Neural progenitor cell (in vitro differentiated cells): ENCODE measurements at regions not wholly inside any gene's neighbourhood (a gene's known extent, or its start where the extent isn't known, plus 50 kb on each side); places are given as distances from the start of the nearest gene placed in this dataset.
"Not testable (repeated sequence)": the region's sequence is repeated elsewhere in the genome, so short reads cannot be mapped to it uniquely, and the experiment has no call there.

ENCODE experiments used
- DNase-seq: peaks from one replicate; pipeline ENCODE4 v3.0.0-alpha.2; 2016; ENCODE audit warnings: low spot score
- H2AFZ ChIP-seq: fragments of 200-600 bp; sonication (generic); replicated peaks from 2 replicates; pipeline ENCODE4 v1.6.1; 2016; ENCODE audit warnings: antibody characterized with exemption
- H3F3A ChIP-seq: fragments of 200-600 bp; sonication (generic); 2 replicates; pipeline ENCODE4 v1.6.1; 2016; ENCODE audit warnings: antibody characterized with exemption, low read depth
- H3K27ac ChIP-seq: fragments of 200-600 bp; sonication (generic); 2 replicates; pipeline ENCODE4 v1.5.1; 2016; ENCODE audit warnings: mild to moderate bottlenecking
- H3K27me3 ChIP-seq: fragments of 200-600 bp; sonication (generic); 2 replicates; pipeline ENCODE4 v1.6.1; 2016; ENCODE audit warnings: mild to moderate bottlenecking, moderate library complexity
- H3K36me3 ChIP-seq: fragments of 200-600 bp; sonication (generic); 2 replicates; pipeline ENCODE4 v1.5.1; 2016
- H3K4me1 ChIP-seq: fragments of 200-600 bp; sonication (generic); 2 replicates; pipeline ENCODE4 v1.6.1; 2016; ENCODE audit warnings: mixed run types
- H3K4me2 ChIP-seq: fragments of 200-600 bp; sonication (generic); 2 replicates; pipeline ENCODE4 v1.6.1; 2016
- H3K4me3 ChIP-seq: fragments of 200-600 bp; sonication (generic); 2 replicates; pipeline ENCODE4 v1.5.1; 2016
- H3K79me2 ChIP-seq: fragments of 200-600 bp; sonication (generic); 2 replicates; pipeline ENCODE4 v1.6.1; 2016; ENCODE audit warnings: low read depth
- H3K9ac ChIP-seq: fragments of 200-600 bp; sonication (generic); 2 replicates; pipeline ENCODE4 v1.6.1; 2016
- H3K9me3 ChIP-seq: fragments of 200-600 bp; sonication (generic); 2 replicates; pipeline ENCODE4 v1.5.1; 2016; ENCODE audit warnings: low read depth
- H4K20me1 ChIP-seq: fragments of 200-600 bp; sonication (generic); 2 replicates; pipeline ENCODE4 v1.6.1; 2016; ENCODE audit warnings: low read depth
- H3K27ac Mint-ChIP-seq: 3 replicates; pipeline ENCODE4 v1.8.0; 2021; ENCODE audit warnings: mixed read lengths
- H3K27me3 Mint-ChIP-seq: 2 replicates; pipeline ENCODE4 v1.8.0; 2022; ENCODE audit warnings: low read depth, mild to moderate bottlenecking, inconsistent platforms, moderate library complexity, mixed read lengths; ENCODE audit not compliant: insufficient read depth
- H3K36me3 Mint-ChIP-seq: 3 replicates; pipeline ENCODE4 v1.8.0; 2021; ENCODE audit warnings: mixed read lengths
- H3K4me1 Mint-ChIP-seq: 3 replicates; pipeline ENCODE4 v1.8.0; 2021; ENCODE audit warnings: mixed read lengths
- H3K4me3 Mint-ChIP-seq: 3 replicates; pipeline ENCODE4 v1.8.0; 2021; ENCODE audit warnings: mild to moderate bottlenecking, moderate library complexity, mixed read lengths
- H3K9me3 Mint-ChIP-seq: 3 replicates; pipeline ENCODE4 v1.8.0; 2020; ENCODE audit warnings: mixed read lengths
- EZH2 ChIP-seq: fragments of 200-600 bp; sonication (generic); IDR thresholded peaks from 2 replicates; pipeline ENCODE4 v1.6.1; 2017; ENCODE audit warnings: antibody characterized with exemption, mild to moderate bottlenecking, moderate library complexity
- TF ChIP-seq, protein P1 (sequence below): fragments of 200-600 bp; sonication (generic); IDR thresholded peaks from 2 replicates; pipeline ENCODE4 v1.5.1; 2017; ENCODE audit warnings: antibody characterized with exemption, mild to moderate bottlenecking

GRCh38 chr14:105702275-105702817 is 176.0 kb downstream of the TMEM121 start:
- Histone ChIP-seq H3K4me1 (no peaks in the 10 kb centered on the region), H3K27ac (no peak overlapping the region), H3K79me2 (no peaks in the 10 kb centered on the region), H3F3A (no peaks in the 10 kb centered on the region), H3K4me2 (no peak overlapping the region), H3K27me3 (no peaks in the 10 kb centered on the region), H2AFZ (no peak overlapping the region), H3K36me3 (no peaks in the 10 kb centered on the region), H4K20me1 (no peaks in the 10 kb centered on the region), H3K9me3 (no peaks in the 10 kb centered on the region), H3K9ac (no peak overlapping the region), H3K4me3 (no peak overlapping the region)
- Mint-ChIP-seq H3K27ac (no peak overlapping the region), H3K4me3 (no peak overlapping the region), H3K36me3 (peaks cover 2% of the 10 kb centered on the region), H3K4me1 (no peaks in the 10 kb centered on the region), H3K27me3 (peaks cover 5% of the 10 kb centered on the region), H3K9me3 (peaks cover 34% of the 10 kb centered on the region)
- TF ChIP-seq, protein P1, sequence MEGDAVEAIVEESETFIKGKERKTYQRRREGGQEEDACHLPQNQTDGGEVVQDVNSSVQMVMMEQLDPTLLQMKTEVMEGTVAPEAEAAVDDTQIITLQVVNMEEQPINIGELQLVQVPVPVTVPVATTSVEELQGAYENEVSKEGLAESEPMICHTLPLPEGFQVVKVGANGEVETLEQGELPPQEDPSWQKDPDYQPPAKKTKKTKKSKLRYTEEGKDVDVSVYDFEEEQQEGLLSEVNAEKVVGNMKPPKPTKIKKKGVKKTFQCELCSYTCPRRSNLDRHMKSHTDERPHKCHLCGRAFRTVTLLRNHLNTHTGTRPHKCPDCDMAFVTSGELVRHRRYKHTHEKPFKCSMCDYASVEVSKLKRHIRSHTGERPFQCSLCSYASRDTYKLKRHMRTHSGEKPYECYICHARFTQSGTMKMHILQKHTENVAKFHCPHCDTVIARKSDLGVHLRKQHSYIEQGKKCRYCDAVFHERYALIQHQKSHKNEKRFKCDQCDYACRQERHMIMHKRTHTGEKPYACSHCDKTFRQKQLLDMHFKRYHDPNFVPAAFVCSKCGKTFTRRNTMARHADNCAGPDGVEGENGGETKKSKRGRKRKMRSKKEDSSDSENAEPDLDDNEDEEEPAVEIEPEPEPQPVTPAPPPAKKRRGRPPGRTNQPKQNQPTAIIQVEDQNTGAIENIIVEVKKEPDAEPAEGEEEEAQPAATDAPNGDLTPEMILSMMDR, result no peak
- no peak for TF ChIP-seq EZH2
- DNase-seq, result no peak

DNA sequence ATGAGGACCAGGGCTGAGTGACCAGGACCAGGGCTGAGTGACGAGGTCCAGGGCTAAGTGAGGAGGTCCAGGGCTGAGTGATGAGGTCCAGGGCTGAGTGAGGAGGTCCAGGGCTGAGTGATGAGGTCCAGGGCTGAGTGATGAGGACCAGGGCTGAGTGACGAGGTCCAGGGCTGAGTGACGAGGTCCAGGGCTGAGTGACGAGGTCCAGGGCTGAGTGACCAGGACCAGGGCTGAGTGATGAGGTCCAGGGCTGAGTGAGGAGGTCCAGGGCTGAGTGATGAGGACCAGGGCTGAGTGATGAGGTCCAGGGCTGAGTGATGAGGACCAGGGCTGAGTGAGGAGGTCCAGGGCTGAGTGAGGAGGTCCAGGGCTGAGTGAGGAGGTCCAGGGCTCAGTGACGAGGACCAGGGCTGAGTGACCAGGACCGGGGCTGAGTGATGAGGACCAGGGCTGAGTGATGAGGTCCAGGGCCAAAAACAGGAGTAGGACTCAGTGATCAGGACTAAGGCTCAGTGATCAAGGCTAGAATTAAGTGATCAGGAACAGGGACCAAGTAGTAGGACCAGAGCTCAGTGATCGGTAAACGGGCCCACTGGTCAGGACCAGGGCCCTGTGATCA is 176.8 kb downstream of the TMEM121 start:
- H3K9me3 Mint-ChIP-seq, result peaks cover 33% of the 10 kb centered on the region
- H3K9me3 ChIP-seq, result not testable (repeated sequence)

GRCh38 chr14:105704091-105704490 is 177.7 kb downstream of the TMEM121 start:
- not testable (repeated sequence) for H3K9me3 ChIP-seq, H3K4me3 ChIP-seq, H3K4me1 ChIP-seq, H3K9ac ChIP-seq, H3K4me3 Mint-ChIP-seq, H3K4me1 Mint-ChIP-seq, H3K4me2 ChIP-seq, H3K27me3 Mint-ChIP-seq, H3K79me2 ChIP-seq, H3K27ac Mint-ChIP-seq, H3K36me3 Mint-ChIP-seq, H3F3A ChIP-seq, H4K20me1 ChIP-seq, H3K27me3 ChIP-seq, DNase-seq, H3K27ac ChIP-seq, H3K36me3 ChIP-seq, H2AFZ ChIP-seq
- peaks cover 31% of the 10 kb centered on the region for H3K9me3 Mint-ChIP-seq

More for the DNA sequence above, 176.8 kb downstream of the TMEM121 start:
- H3K4me3 ChIP-seq, H3K4me1 ChIP-seq, DNase-seq, H3K4me1 Mint-ChIP-seq, H3K4me2 ChIP-seq, H3K36me3 ChIP-seq, H3K27ac ChIP-seq, H3K27me3 Mint-ChIP-seq, H3K27ac Mint-ChIP-seq, H3K36me3 Mint-ChIP-seq, H2AFZ ChIP-seq, H3K4me3 Mint-ChIP-seq, H3K9ac ChIP-seq, H3K27me3 ChIP-seq, H4K20me1 ChIP-seq, H3K79me2 ChIP-seq, H3F3A ChIP-seq: not testable (repeated sequence)

DNA sequence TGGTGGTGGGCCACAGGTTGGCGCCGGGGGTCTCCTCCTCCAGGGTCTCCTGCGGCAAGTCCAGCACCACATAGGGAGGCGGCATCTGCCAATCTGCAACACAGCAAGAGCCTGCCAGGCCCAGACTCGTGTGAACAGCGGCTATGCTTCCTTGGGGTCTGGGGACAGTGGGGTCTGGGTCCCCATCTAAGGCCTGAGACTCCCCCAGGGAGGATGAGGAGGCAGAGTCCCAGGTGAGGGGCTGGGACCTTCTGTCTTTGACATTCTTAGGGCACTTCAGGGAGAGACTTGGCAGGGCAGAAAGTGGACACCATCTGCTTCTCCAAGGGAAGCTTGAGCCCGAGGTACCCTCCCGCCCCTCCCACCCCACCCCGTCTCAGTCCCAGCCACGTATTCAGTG is 178.1 kb downstream of the TMEM121 start:
- not testable (repeated sequence) for H3K9ac ChIP-seq, H3K4me1 Mint-ChIP-seq, H3K4me2 ChIP-seq, H3K27ac ChIP-seq, DNase-seq, H3K36me3 Mint-ChIP-seq, H3F3A ChIP-seq, H3K4me3 Mint-ChIP-seq, H3K4me1 ChIP-seq, H2AFZ ChIP-seq, H3K27ac Mint-ChIP-seq, H4K20me1 ChIP-seq, H3K27me3 ChIP-seq, H3K79me2 ChIP-seq, H3K36me3 ChIP-seq, H3K9me3 ChIP-seq, H3K4me3 ChIP-seq, H3K27me3 Mint-ChIP-seq
- H3K9me3 Mint-ChIP-seq, result peaks cover 34% of the 10 kb centered on the region

GRCh38 chr14:105705512-105705861 is 179.1 kb downstream of the TMEM121 start:
- H3K4me3 Mint-ChIP-seq, H3K36me3 ChIP-seq, H3K36me3 Mint-ChIP-seq, H3K4me3 ChIP-seq, H3F3A ChIP-seq, DNase-seq, H3K4me1 ChIP-seq, H3K27ac Mint-ChIP-seq, H3K27ac ChIP-seq, H2AFZ ChIP-seq, H3K4me1 Mint-ChIP-seq, H4K20me1 ChIP-seq, H3K79me2 ChIP-seq, H3K9me3 ChIP-seq, H3K9ac ChIP-seq, H3K27me3 ChIP-seq, H3K27me3 Mint-ChIP-seq, H3K4me2 ChIP-seq: not testable (repeated sequence)
- H3K9me3 Mint-ChIP-seq, result peaks cover 39% of the 10 kb centered on the region

- peaks cover 34% of the 10 kb centered on the region for H3K9me3 Mint-ChIP-seq
- H3F3A ChIP-seq, H3K27ac Mint-ChIP-seq: not testable (repeated sequence)
Measured at GRCh38 chr14:105705862-105706700, 179.7 kb downstream of the TMEM121 start.

DNA sequence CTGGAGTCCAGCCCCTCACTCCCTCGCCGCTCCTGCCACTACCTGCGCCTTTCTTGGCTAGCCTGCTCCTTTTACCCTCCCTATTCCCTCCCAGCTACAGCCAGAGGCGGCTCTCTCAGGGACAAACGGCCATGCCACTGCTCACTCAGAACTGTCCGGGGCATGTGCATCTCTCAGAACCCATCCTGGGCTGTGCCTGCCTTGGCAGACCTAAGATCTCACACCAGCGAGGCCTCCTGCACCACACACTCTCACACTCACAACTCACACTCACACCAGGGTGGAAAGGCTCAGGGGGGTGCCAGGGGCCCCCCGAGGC is 180.3 kb downstream of the TMEM121 start:
- peaks cover 32% of the 10 kb centered on the region for H3K9me3 Mint-ChIP-seq
- not testable (repeated sequence) for H3F3A ChIP-seq, H3K4me1 ChIP-seq, H3K27me3 ChIP-seq, H4K20me1 ChIP-seq, H3K36me3 Mint-ChIP-seq, H3K4me3 ChIP-seq, H3K27me3 Mint-ChIP-seq, H3K9me3 ChIP-seq, H3K27ac ChIP-seq, H3K4me3 Mint-ChIP-seq, H3K27ac Mint-ChIP-seq, H3K9ac ChIP-seq, H3K4me1 Mint-ChIP-seq, H3K36me3 ChIP-seq, H3K79me2 ChIP-seq, H2AFZ ChIP-seq, DNase-seq, H3K4me2 ChIP-seq

More at GRCh38 chr14:105705862-105706700, 179.7 kb downstream of the TMEM121 start:
- not testable (repeated sequence) for H4K20me1 ChIP-seq, H3K27me3 ChIP-seq, H3K36me3 ChIP-seq, H3K4me1 ChIP-seq, H3K4me3 Mint-ChIP-seq, DNase-seq, H3K9ac ChIP-seq, H3K4me3 ChIP-seq, H3K79me2 ChIP-seq, H3K27me3 Mint-ChIP-seq, H2AFZ ChIP-seq, H3K4me1 Mint-ChIP-seq, H3K4me2 ChIP-seq, H3K27ac ChIP-seq, H3K9me3 ChIP-seq, H3K36me3 Mint-ChIP-seq
